ENCODE measurements at regions not wholly inside any gene's neighbourhood (a gene's known extent, or its start where the extent isn't known, plus 50 kb on each side); places are given as distances from the start of the nearest gene placed in this dataset.

GRCh38 chrX:10932842-10933440 is 178.2 kb upstream of the HCCS start:
- intact Hi-C loops (cut with DNase I): no loop called here
- Histone ChIP-seq H3K9me3 (no peaks in the 10 kb centered on the region), H3K27ac (no peak overlapping the region), H3K4me3 (no peak overlapping the region), H3K36me3 (no peaks in the 10 kb centered on the region), H3K4me1 (no peaks in the 10 kb centered on the region), H3K27me3 (no peaks in the 10 kb centered on the region)
- no peak for DNase-seq (ENCODE audit: extremely low spot score in 2 of 2)
- no peak for TF ChIP-seq POLR2AphosphoS5 (IDR thresholded peaks at IDR 0.05; ENCODE audit: insufficient read depth in 1 of 2, low read depth in 1 of 2)
- TF ChIP-seq POLR2A (IDR thresholded peaks at IDR 0.05): no peak
- TF ChIP-seq CTCF (IDR thresholded peaks at IDR 0.05): no peak

GRCh38 chrX:10935501-10935900 is 175.6 kb upstream of the HCCS start:
- intact Hi-C loops (cut with DNase I): no loop called here
- H3K36me3 ChIP-seq: no peaks in the 10 kb centered on the region
- TF ChIP-seq POLR2A (IDR thresholded peaks at IDR 0.05) (no peak), POLR2AphosphoS5 (IDR thresholded peaks at IDR 0.05; ENCODE audit: insufficient read depth in 1 of 2, low read depth in 1 of 2) (no peak), CTCF (IDR thresholded peaks at IDR 0.05) (no peak)

GRCh38 chrX:10936976-10937375 is 174.2 kb upstream of the HCCS start:
- Histone ChIP-seq H3K27ac (no peak overlapping the region), H3K27me3 (no peaks in the 10 kb centered on the region), H3K36me3 (no peaks in the 10 kb centered on the region), H3K4me3 (no peak overlapping the region), H3K9me3 (no peaks in the 10 kb centered on the region), H3K4me1 (no peaks in the 10 kb centered on the region)
- TF ChIP-seq POLR2AphosphoS5 (IDR thresholded peaks at IDR 0.05; ENCODE audit: insufficient read depth in 1 of 2, low read depth in 1 of 2) (no peak), CTCF (IDR thresholded peaks at IDR 0.05) (no peak)
- no peak for DNase-seq (ENCODE audit: extremely low spot score in 2 of 2)
- intact Hi-C loops (cut with DNase I): no loop called here

More at GRCh38 chrX:10935501-10935900, 175.6 kb upstream of the HCCS start:
- H3K9me3 ChIP-seq: no peaks in the 10 kb centered on the region
- no peaks in the 10 kb centered on the region for H3K27me3 ChIP-seq
- no peak overlapping the region for H3K4me3 ChIP-seq
- no peak for DNase-seq (ENCODE audit: extremely low spot score in 2 of 2)
- H3K27ac ChIP-seq: no peak overlapping the region
- no peaks in the 10 kb centered on the region for H3K4me1 ChIP-seq

GRCh38 chrX:10938365-10938923 is 172.7 kb upstream of the HCCS start:
- H3K9me3 ChIP-seq: no peaks in the 10 kb centered on the region
- no peak overlapping the region for H3K4me3 ChIP-seq
- H3K4me1 ChIP-seq: no peaks in the 10 kb centered on the region
- intact Hi-C loops (cut with DNase I): no loop called here
- H3K27me3 ChIP-seq: no peaks in the 10 kb centered on the region
- TF ChIP-seq CTCF (IDR thresholded peaks at IDR 0.05) (no peak), POLR2A (IDR thresholded peaks at IDR 0.05) (no peak), POLR2AphosphoS5 (IDR thresholded peaks at IDR 0.05; ENCODE audit: insufficient read depth in 1 of 2, low read depth in 1 of 2) (no peak)
- H3K27ac ChIP-seq: no peak overlapping the region
- H3K36me3 ChIP-seq: no peaks in the 10 kb centered on the region
- DNase-seq (ENCODE audit: extremely low spot score in 2 of 2): no peak

GRCh38 chrX:10939424-10939823 is 171.7 kb upstream of the HCCS start:
- Histone ChIP-seq H3K36me3 (no peaks in the 10 kb centered on the region), H3K4me3 (no peak overlapping the region), H3K27ac (no peak overlapping the region), H3K27me3 (no peaks in the 10 kb centered on the region), H3K4me1 (no peaks in the 10 kb centered on the region), H3K9me3 (no peaks in the 10 kb centered on the region)
- TF ChIP-seq CTCF (IDR thresholded peaks at IDR 0.05) (no peak), POLR2AphosphoS5 (IDR thresholded peaks at IDR 0.05; ENCODE audit: insufficient read depth in 1 of 2, low read depth in 1 of 2) (no peak), POLR2A (IDR thresholded peaks at IDR 0.05) (no peak)
- DNase-seq (ENCODE audit: extremely low spot score in 2 of 2): no peak
- intact Hi-C loops (cut with DNase I): no loop called here
